ENCODE measurements at regions not wholly inside any gene's neighbourhood (a gene's known extent, or its start where the extent isn't known, plus 50 kb on each side); places are given as distances from the start of the nearest gene placed in this dataset.

- TF ChIP-seq L3MBTL2 (conservative IDR thresholded peaks at IDR 0.05): no peak
- no peak for TF ChIP-seq FOXA1 (IDR thresholded peaks at IDR 0.05)
- no peak for TF ChIP-seq BHLHE40 (IDR thresholded peaks at IDR 0.05; ENCODE audit: borderline replicate concordance)
- no peak for TF ChIP-seq LEF1 (IDR thresholded peaks at IDR 0.05; ENCODE audit: borderline replicate concordance)
Observed at GRCh38 chr17:37824534-37825485, 80.0 kb upstream of the HNF1B start.
